GM21367 (cell line): ENCODE measurements at regions not wholly inside any gene's neighbourhood (a gene's known extent, or its start where the extent isn't known, plus 50 kb on each side); places are given as distances from the start of the nearest gene placed in this dataset.

ENCODE experiments used
- ATAC-seq: cut with Tn5 transposase; IDR thresholded peaks from one replicate; pipeline ENCODE4 v1.9.1; 2021; ENCODE audit not compliant: unreplicated experiment

GRCh38 chr15:93882141-93882540 is 349.2 kb upstream of the MCTP2 start:
- ATAC-seq, result no peak

- no peak for ATAC-seq
Measured at GRCh38 chr15:93881310-93881709, 350.1 kb upstream of the MCTP2 start.

DNA sequence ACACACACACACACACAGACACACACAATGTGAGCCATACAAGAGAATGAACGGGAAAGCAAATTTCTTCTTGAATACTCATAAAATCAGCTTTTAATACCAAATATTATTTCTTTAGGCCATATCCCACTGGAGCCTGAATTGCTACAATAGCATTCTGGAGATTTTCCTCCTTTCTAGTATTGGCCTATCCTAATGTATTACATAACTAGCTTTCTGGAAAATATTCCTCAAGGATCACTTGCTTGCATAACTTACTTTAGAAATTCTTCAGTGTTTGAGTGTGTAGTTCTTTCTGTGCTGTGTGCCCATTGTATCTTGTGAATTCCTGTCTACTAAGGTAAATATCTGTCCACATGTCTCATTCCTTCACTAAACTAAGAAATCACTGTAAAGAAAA is 351.0 kb upstream of the MCTP2 start:
- no peak for ATAC-seq

DNA sequence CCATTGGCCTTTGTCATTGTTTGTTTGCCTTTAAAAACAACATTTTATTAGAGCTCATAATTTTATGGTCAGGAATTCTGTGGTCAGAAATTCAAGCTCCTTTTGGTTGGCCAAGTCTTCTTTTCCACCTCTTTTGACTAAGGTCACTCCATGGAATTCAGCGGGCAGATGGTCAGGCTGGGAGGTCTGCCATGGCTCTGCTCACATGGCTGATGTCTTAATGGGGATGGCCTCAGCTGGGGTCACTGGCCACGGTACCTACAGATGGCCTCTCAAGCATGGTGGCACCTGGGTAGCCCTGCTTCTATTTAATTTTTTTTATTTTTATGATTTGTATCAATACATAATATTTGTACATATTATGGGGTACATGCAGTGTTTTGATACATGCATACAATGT is 360.8 kb upstream of the MCTP2 start:
- ATAC-seq, result no peak

DNA sequence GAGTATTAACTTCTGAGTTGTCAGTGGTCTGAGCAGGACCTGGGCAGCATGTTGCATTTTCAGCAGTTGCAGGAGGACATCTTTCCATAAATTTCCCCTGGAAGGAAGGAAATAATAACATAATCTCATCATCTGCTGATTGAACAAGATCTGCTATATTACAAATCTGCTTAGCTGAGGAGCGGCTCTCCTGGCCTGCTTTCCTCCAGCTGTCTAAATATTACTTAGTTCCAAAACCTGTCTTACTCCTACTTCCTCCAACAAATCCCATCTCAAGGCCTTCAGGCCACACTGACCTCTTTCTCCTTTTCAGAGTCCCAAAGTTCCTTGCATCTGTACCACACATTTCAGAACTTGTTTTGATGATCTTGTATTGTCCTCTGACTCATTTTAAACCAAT is 364.4 kb upstream of the MCTP2 start:
- ATAC-seq, result no peak

- no peak for ATAC-seq
Measured at GRCh38 chr15:93866476-93866875, 364.9 kb upstream of the MCTP2 start.

- no peak for ATAC-seq
Measured at GRCh38 chr15:93865586-93865985, 365.8 kb upstream of the MCTP2 start.

GRCh38 chr15:93862791-93863190 is 368.6 kb upstream of the MCTP2 start:
- no peak for ATAC-seq

DNA sequence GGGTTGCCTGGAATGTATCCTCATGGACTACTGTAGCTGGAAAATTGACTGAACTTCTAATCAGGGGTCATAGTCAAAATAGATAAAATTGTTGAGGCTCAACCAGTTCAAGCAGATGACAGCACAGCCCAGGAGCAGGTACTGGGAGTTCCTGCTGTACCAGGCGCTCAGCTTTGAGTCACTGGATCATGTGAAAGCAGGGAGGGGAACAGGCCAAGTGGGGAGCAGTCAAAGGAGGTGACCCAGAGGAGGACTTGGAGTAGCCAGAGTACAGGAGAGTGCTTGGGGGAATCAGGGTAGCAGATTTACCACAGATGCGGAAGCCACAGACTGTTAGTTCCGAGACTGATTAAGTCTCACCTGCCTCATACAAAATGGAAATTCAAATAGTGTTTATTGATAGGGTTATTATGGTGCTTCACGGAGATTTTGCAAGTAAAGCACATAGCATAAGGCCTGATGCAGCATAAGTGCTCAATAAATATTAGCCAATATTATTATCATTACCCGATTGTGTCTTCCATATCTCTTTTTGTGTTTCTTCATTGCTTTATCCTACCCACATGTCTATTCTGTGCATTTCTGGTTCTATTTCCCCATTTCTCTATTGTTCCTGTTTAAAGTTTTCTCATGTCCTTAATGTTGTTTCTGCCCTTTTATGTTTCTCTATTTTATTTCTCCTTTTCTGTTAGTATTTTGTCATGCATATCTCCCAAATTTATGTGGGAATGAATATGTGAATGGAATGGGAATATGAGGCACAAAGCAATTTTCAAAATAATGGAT is 369.2 kb upstream of the MCTP2 start:
- no peak for ATAC-seq

DNA sequence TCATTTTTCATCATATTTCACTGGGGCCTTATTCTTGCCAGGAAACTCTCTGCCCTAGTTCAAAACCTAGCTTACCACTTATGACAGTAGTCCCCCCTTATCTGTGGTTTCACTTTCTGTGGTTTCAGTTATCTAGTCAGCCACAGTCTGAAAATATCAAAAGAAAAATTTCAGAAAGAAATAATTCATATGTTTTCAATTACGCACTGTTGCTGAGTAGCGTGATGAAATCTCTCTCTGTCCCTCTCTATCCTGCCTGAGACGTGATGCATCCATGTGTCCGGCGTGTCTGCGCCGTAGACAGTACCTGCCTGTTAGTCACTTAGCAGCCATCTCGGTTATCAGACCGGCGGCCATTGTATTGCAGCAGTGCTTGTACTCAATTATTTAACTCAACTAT is 369.9 kb upstream of the MCTP2 start:
- no peak for ATAC-seq

DNA sequence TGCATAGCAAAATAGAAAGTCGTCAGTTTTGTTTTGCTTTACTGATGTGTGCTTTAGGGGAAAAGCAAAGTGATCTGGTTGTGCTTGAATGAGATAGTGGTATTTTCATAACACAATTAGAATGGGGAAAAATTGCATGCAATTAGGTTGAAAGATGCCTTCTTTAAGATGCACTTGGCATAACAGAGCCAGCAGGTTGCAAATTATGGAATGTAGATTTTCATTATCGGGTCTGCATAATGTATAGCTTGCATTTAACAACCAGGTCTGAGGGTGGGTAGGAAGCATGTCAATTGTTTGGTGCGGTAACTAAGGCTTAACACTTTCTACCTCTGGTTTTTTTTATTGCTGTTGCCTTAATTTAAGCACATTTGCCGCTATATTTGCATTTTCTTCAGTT is 370.7 kb upstream of the MCTP2 start:
- no peak for ATAC-seq

DNA sequence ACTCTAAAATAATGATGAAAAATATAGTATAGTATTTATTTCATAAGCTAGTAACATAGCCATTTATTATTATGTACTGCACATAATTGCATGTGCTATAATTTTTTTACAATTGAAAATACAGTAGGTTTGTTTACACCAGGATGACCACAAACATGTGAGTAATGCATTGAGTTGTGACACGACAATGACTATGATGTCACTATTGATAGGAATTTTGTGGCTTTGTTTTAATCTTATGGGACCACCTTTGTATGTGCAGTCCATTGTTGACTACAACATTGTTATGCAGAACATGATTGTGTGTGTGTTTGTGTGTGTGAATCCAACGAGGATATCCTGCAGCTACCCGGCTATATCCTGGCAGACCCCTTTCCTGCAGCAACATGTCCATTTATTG is 372.2 kb upstream of the MCTP2 start:
- ATAC-seq, result no peak

DNA sequence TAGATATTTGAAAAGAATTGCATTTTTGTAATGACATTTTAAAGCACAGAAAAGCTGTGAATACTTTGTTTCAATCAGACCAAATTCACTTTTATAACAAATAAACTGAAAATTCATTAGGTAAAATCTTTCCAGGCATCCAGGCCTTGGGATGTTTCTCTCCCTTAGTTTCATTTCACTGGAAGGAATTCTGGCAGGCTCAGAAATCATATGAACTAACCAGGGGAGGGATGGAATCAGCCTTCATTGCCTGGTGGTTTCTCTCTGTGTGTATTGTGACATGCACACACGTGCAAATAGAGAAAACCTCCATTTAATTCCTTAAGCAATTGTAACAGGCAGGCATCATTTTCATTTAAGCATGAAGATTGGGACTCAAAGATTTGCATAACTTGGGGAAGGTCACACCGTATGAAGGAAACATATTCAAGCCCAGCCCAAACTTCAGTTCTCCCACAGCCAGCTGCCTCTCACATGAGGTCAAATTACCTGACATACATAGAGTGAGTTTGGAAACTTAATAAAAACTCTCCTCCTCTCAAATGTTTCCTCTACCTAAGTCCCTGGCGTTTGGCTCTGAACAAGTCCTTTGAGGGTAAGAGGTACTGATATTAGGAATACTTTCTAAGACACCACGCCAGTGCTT is 376.1 kb upstream of the MCTP2 start:
- no peak for ATAC-seq

DNA sequence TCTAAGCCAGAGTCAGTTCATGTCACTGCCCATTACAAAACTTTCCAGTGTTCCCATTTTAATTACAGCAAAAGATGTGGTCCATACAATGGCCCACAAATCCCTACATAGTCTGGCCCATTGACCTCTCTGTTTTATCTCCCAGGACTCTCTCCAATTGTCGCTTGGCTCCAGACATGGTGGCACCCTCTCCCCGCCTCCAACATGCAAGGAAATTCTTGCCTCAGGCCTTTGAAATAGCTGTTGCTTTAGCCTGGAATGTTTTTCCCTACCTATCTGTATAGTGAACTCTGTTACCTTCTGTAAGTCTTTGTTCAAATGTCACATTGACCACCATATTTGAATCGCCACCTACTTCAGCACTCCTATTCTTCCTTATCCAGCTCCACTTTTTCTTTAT is 377.3 kb upstream of the MCTP2 start:
- no peak for ATAC-seq

DNA sequence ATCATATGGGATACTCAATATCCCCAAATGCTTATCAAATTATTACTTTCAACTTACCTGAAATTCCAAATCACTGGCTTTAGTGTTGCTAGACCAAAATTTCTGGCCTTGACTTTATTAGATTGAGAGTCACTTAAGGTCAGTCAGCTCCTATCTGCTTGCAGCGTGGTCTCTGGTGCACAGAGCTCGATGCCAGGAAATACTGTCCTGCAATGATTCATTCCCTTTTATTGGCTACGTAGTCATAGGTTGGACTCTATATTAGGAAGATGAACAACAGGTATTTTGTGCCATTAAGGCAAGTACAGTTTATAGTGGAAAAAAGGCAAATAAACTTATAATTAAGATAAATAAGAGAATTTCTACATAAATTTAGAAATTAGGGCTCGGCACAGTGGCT is 378.6 kb upstream of the MCTP2 start:
- ATAC-seq, result no peak

DNA sequence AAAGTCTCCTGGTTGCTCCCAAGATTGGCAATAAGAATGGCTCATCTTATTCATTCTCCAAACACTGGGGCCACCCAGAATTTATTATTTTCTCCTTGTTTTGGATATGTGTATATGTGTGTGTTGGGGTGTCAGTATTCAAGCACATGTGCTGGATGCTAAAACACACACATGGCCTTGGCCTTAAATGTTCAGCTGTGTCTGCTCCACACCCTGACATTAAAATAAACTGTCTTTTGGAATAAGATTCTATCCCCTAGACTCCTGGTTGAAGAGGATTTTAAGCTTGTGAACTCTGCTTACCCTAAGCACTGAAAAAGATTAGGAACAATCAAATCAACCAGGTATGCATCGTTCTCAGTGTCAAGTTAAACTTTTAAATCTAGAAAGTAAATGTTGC is 382.9 kb upstream of the MCTP2 start:
- no peak for ATAC-seq

GRCh38 chr15:93848076-93848475 is 383.3 kb upstream of the MCTP2 start:
- ATAC-seq, result no peak

DNA sequence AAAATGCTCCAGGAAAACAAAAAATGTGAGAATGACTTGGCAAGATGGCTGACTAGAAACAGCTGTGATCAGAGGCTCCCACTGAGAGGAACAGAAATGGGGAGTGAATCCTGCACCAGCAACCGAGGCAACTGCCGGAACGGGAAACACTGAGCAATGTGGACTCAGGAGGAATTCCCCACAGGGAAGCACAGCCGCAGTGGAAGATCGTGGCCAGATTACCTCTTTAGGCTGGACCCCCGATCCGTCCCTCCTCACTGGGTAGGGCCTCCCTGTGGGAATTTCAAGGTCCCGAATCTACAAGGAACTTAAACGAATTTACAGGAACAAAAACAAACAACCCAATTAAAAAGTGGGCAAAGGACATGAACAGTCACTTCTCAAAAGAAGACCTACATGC is 385.2 kb upstream of the MCTP2 start:
- ATAC-seq, result no peak

GRCh38 chr15:93837450-93837849 is 393.9 kb upstream of the MCTP2 start:
- no peak for ATAC-seq

GRCh38 chr15:93835344-93835743 is 396.0 kb upstream of the MCTP2 start:
- ATAC-seq, result no peak

GRCh38 chr15:93831641-93832040 is 399.7 kb upstream of the MCTP2 start:
- ATAC-seq, result no peak

GRCh38 chr15:93830221-93831080 is 400.9 kb upstream of the MCTP2 start:
- ATAC-seq, result no peak
